SK-N-SH (cell line): ENCODE measurements at regions not wholly inside any gene's neighbourhood (a gene's known extent, or its start where the extent isn't known, plus 50 kb on each side); places are given as distances from the start of the nearest gene placed in this dataset.

Experiments
- CTCF ChIA-PET: fragments of 300-600, 350-600 bp; formaldehyde crosslinking; extraction: SDS; loops from one replicate; lab custom pipeline; 2021; lab: Yijun Ruan, JAX
- POLR2A ChIA-PET: fragments of 350-600 bp; sonication (Branson Sonifier 250); formaldehyde crosslinking; extraction: SDS; loops from one replicate; lab custom pipeline; 2020; ENCODE audit warnings: antibody characterized with exemption, inconsistent platforms; lab: Yijun Ruan, JAX
- DNase-seq: peaks from one replicate; pipeline ENCODE4 v3.0.0; 2012
- H2AFZ ChIP-seq: fragments of 200-600 bp; sonication (generic); 2 replicates; pipeline ENCODE4 v1.8.1; 2016; ENCODE audit warnings: antibody characterized with exemption, mild to moderate bottlenecking, low read depth
- H3F3A ChIP-seq: fragments of 200-600 bp; sonication (generic); replicated peaks from 2 replicates; pipeline ENCODE3; 2016; ENCODE audit warnings: antibody characterized with exemption, mild to moderate bottlenecking; ENCODE audit not compliant: insufficient read depth
- H3K27ac ChIP-seq, 2 experiments: fragments of 200-500 bp in 1 of 2; fragments of 200-600 bp in 1 of 2; sonication (Bioruptor generic) in 1 of 2; sonication (generic), shearing (Covaris generic) in 1 of 2; 2 replicates each; pipeline versions ENCODE4 v1.5.1 to v1.6.1; 2014 to 2016; ENCODE audit warnings: low read depth in 2 of 2, inconsistent platforms in 1 of 2, low read length in 1 of 2, mild to moderate bottlenecking in 1 of 2, mixed read lengths in 1 of 2
- H3K27me3 ChIP-seq: fragments of 200-600 bp; sonication (generic), shearing (Covaris generic); 2 replicates; pipeline ENCODE4 v1.6.1; 2016; ENCODE audit warnings: mixed run types; ENCODE audit not compliant: insufficient read depth
- H3K36me3 ChIP-seq, 2 experiments: fragments of 200-500 bp in 1 of 2; fragments of 200-600 bp in 1 of 2; sonication (Bioruptor generic) in 1 of 2; sonication (generic) in 1 of 2; replicated peaks in 1 of 2; 2 replicates each; pipeline versions ENCODE3 to v1.5.1; 2014 to 2016; ENCODE audit warnings: low read length in 1 of 2, mild to moderate bottlenecking in 1 of 2; ENCODE audit not compliant: insufficient read depth in 2 of 2, control insufficient read depth in 1 of 2
- H3K4me1 ChIP-seq, 2 experiments: fragments of 200-500 bp in 1 of 2; fragments of 200-600 bp in 1 of 2; sonication (Bioruptor generic) in 1 of 2; sonication (generic), shearing (Covaris generic) in 1 of 2; 2 replicates each; pipeline versions ENCODE4 v1.5.1 to v1.6.1; 2014 to 2016; ENCODE audit warnings: low read depth in 1 of 2, low read length in 1 of 2, mixed run types in 1 of 2; ENCODE audit not compliant: insufficient read depth in 2 of 2, control insufficient read depth in 1 of 2
- H3K4me2 ChIP-seq: fragments of 200-600 bp; sonication (generic), shearing (Covaris generic); 2 replicates; pipeline ENCODE4 v1.6.1; 2017; ENCODE audit warnings: mixed run types
- H3K4me3 ChIP-seq, 2 experiments: fragments of 200-500 bp in 1 of 2; fragments of 200-600 bp in 1 of 2; sonication (Bioruptor generic) in 1 of 2; sonication (generic), shearing (Covaris generic) in 1 of 2; 2 replicates each; pipeline versions ENCODE4 v1.5.1 to v1.8.1; 2014 to 2016; ENCODE audit warnings: low read depth in 2 of 2, inconsistent platforms in 1 of 2, low read length in 1 of 2, mild to moderate bottlenecking in 1 of 2, mixed read lengths in 1 of 2, moderate library complexity in 1 of 2
- H3K79me2 ChIP-seq: fragments of 200-600 bp; sonication (generic); 2 replicates; pipeline ENCODE4 v1.8.1; 2017; ENCODE audit warnings: mild to moderate bottlenecking; ENCODE audit not compliant: insufficient read depth
- H3K9ac ChIP-seq: fragments of 200-600 bp; sonication (generic); 2 replicates; pipeline ENCODE4 v1.6.1; 2017; ENCODE audit warnings: mixed run types
- H3K9me2 ChIP-seq: fragments of 200-600 bp; sonication (generic); 2 replicates; pipeline ENCODE4 v1.6.1; 2017; ENCODE audit warnings: mixed run types
- H3K9me3 ChIP-seq: fragments of 200-600 bp; sonication (generic); 2 replicates; pipeline ENCODE4 v1.6.1; 2017; ENCODE audit warnings: mixed run types, mild to moderate bottlenecking, moderate library complexity
- H4K20me1 ChIP-seq: fragments of 200-600 bp; sonication (generic); 2 replicates; pipeline ENCODE4 v1.6.1; 2017; ENCODE audit warnings: mild to moderate bottlenecking, mixed run types; ENCODE audit not compliant: insufficient read depth
- EP300 ChIP-seq, 2 experiments: IDR thresholded peaks; 2 replicates each; pipeline versions ENCODE4 v1.4.0 to v1.6.1; 2012; ENCODE audit warnings: borderline replicate concordance in 1 of 2, low read depth in 1 of 2, low read length in 1 of 2
- IRF3 ChIP-seq: fragments of 150-350 bp; IDR thresholded peaks from 2 replicates; pipeline ENCODE4 v1.6.1; 2016; ENCODE audit warnings: mild to moderate bottlenecking, low read depth, low read length
- JUND ChIP-seq: IDR thresholded peaks from 2 replicates; pipeline ENCODE4 v1.4.0; 2012
- NFIC ChIP-seq: IDR thresholded peaks from 2 replicates; pipeline ENCODE4 v1.4.0; 2012; ENCODE audit warnings: borderline replicate concordance
- NRF1 ChIP-seq: IDR thresholded peaks from 2 replicates; pipeline ENCODE4 v1.6.1; 2012; ENCODE audit warnings: low read depth, mild to moderate bottlenecking, low read length
- PBX3 ChIP-seq: IDR thresholded peaks from 2 replicates; pipeline ENCODE4; 2012
- RCOR1 ChIP-seq: fragments of 150-350 bp; IDR thresholded peaks from 2 replicates; pipeline ENCODE4 v1.6.1; 2017; ENCODE audit warnings: antibody characterized with exemption, low read length
- TAF1 ChIP-seq: IDR thresholded peaks from 2 replicates; pipeline ENCODE4 v1.6.1; 2012; ENCODE audit warnings: low read depth, mild to moderate bottlenecking, low read length, moderate library complexity, borderline replicate concordance
- TEAD4 ChIP-seq: IDR thresholded peaks from 2 replicates; pipeline ENCODE4 v1.4.0; 2012; ENCODE audit warnings: mild to moderate bottlenecking, borderline replicate concordance; ENCODE audit not compliant: insufficient read depth
- YY1 ChIP-seq: IDR thresholded peaks from 2 replicates; pipeline ENCODE4 v1.4.0; 2012; ENCODE audit warnings: low read depth, mild to moderate bottlenecking
- ZBTB33 ChIP-seq: IDR thresholded peaks from 2 replicates; pipeline ENCODE4 v1.4.0; 2012; ENCODE audit warnings: low read depth, borderline replicate concordance
- WGBS: methylation state at CpG from one replicate; pipeline ENCODE4 v1.1.6; 2017; ENCODE audit warnings: low lambda C conversion rate; 5-methylcytosine and 5-hydroxymethylcytosine counted together
- TF ChIP-seq, protein P1 (sequence below): IDR thresholded peaks from 2 replicates; pipeline ENCODE4 v1.6.1; 2012; ENCODE audit warnings: mild to moderate bottlenecking, low read depth, low read length, moderate library complexity

GRCh38 chr2:53442093-53442492 lies 325.5 kb upstream of the CHAC2 start (continued):
- TF ChIP-seq ZBTB33 (no peak), IRF3 (no peak), YY1 (no peak), TAF1 (no peak), EP300 (IDR thresholded peaks at IDR 0.05; ENCODE audit: borderline replicate concordance in 1 of 2, low read depth in 1 of 2, low read length in 1 of 2) (no peak), PBX3 (no peak), JUND (no peak), NFIC (no peak), RCOR1 (no peak)

GRCh38 chr2:53438692-53439091 lies 328.9 kb upstream of the CHAC2 start:
- CTCF ChIA-PET = no interaction called here
- no peak for DNase-seq
- H3K27ac ChIP-seq = no peak overlapping the region
- no peaks in the 10 kb centered on the region for H3K79me2 ChIP-seq
- H3K9ac ChIP-seq = no peak overlapping the region
- no peaks in the 10 kb centered on the region for H3K36me3 ChIP-seq
- H3F3A ChIP-seq = no peaks in the 10 kb centered on the region
- no peak overlapping the region for H3K4me2 ChIP-seq
- H2AFZ ChIP-seq = no peak overlapping the region
- no peaks in the 10 kb centered on the region for H3K9me2 ChIP-seq
- POLR2A ChIA-PET = no interaction called here
- no peaks in the 10 kb centered on the region for H4K20me1 ChIP-seq
- H3K4me1 ChIP-seq = no peaks in the 10 kb centered on the region
- H3K4me3 ChIP-seq = no peak overlapping the region
- no peaks in the 10 kb centered on the region for H3K9me3 ChIP-seq
- no peaks in the 10 kb centered on the region for H3K27me3 ChIP-seq
- WGBS = 7% methylated on average over 1 of the region's 1 CpG
- TF ChIP-seq NRF1 (no peak), TEAD4 (no peak)
- TF ChIP-seq, protein P1, sequence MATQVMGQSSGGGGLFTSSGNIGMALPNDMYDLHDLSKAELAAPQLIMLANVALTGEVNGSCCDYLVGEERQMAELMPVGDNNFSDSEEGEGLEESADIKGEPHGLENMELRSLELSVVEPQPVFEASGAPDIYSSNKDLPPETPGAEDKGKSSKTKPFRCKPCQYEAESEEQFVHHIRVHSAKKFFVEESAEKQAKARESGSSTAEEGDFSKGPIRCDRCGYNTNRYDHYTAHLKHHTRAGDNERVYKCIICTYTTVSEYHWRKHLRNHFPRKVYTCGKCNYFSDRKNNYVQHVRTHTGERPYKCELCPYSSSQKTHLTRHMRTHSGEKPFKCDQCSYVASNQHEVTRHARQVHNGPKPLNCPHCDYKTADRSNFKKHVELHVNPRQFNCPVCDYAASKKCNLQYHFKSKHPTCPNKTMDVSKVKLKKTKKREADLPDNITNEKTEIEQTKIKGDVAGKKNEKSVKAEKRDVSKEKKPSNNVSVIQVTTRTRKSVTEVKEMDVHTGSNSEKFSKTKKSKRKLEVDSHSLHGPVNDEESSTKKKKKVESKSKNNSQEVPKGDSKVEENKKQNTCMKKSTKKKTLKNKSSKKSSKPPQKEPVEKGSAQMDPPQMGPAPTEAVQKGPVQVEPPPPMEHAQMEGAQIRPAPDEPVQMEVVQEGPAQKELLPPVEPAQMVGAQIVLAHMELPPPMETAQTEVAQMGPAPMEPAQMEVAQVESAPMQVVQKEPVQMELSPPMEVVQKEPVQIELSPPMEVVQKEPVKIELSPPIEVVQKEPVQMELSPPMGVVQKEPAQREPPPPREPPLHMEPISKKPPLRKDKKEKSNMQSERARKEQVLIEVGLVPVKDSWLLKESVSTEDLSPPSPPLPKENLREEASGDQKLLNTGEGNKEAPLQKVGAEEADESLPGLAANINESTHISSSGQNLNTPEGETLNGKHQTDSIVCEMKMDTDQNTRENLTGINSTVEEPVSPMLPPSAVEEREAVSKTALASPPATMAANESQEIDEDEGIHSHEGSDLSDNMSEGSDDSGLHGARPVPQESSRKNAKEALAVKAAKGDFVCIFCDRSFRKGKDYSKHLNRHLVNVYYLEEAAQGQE = no peak
- TF ChIP-seq, all 33 proteins: peak for 0
